SK-N-SH treated with all-trans-retinoic acid at 6 μM for 48 hours (cell line): ENCODE measurements at regions not wholly inside any gene's neighbourhood (a gene's known extent, or its start where the extent isn't known, plus 50 kb on each side); places are given as distances from the start of the nearest gene placed in this dataset.

Experiments used
- BACH2 ChIP-seq: fragments of 250-450 bp; sonication (Bioruptor Pico); IDR thresholded peaks from 2 replicates; pipeline ENCODE4 v1.9.0; 2021; ENCODE audit warnings: mild to moderate bottlenecking, borderline replicate concordance
- CSDC2 ChIP-seq: fragments of 250-450 bp; sonication (Bioruptor Pico); IDR thresholded peaks from 2 replicates; pipeline ENCODE4 v1.5.0; 2020; ENCODE audit warnings: mild to moderate bottlenecking, moderate library complexity
- ESRRG ChIP-seq: fragments of 250-450 bp; sonication (Bioruptor Pico); IDR thresholded peaks from 2 replicates; pipeline ENCODE4 v1.6.1; 2021; ENCODE audit warnings: mild to moderate bottlenecking
- ISL1 ChIP-seq: fragments of 250-450 bp; sonication (Bioruptor Pico); IDR thresholded peaks from 2 replicates; pipeline ENCODE4 v2.1.2; 2022; ENCODE audit warnings: mild to moderate bottlenecking, moderate library complexity
- OSR1 ChIP-seq: fragments of 250-450 bp; sonication (Bioruptor Pico); IDR thresholded peaks from 2 replicates; pipeline ENCODE4 v1.8.0; 2022; ENCODE audit warnings: moderate library complexity, mild to moderate bottlenecking, inconsistent platforms
- PATZ1 ChIP-seq: fragments of 250-450 bp; sonication (Bioruptor Pico); IDR thresholded peaks from 2 replicates; pipeline ENCODE4 v1.8.0; 2020; ENCODE audit warnings: mild to moderate bottlenecking, moderate library complexity, borderline replicate concordance
- RARB ChIP-seq: fragments of 250-450 bp; sonication (Bioruptor Pico); IDR thresholded peaks from 2 replicates; pipeline ENCODE4 v1.8.0; 2021; ENCODE audit warnings: mild to moderate bottlenecking, moderate library complexity
- SNAI2 ChIP-seq: fragments of 250-450 bp; sonication (Bioruptor Pico); IDR thresholded peaks from 2 replicates; pipeline ENCODE4 v1.5.0; 2020; ENCODE audit warnings: mild to moderate bottlenecking, moderate library complexity
- ZC3H10 ChIP-seq: fragments of 250-450 bp; sonication (Bioruptor Pico); IDR thresholded peaks from 2 replicates; pipeline ENCODE4 v1.5.1; 2021; ENCODE audit warnings: mild to moderate bottlenecking, moderate library complexity
- ZFP30 ChIP-seq: fragments of 450-650 bp; formaldehyde crosslinking; IDR thresholded peaks from 2 replicates; pipeline ENCODE4 v1.5.0; 2022; ENCODE audit warnings: mild to moderate bottlenecking, moderate library complexity
- ZNF565 ChIP-seq: fragments of 450-650 bp; formaldehyde crosslinking; conservative IDR thresholded peaks from 2 replicates; pipeline ENCODE4 v1.5.0; 2020; ENCODE audit warnings: low read depth, mild to moderate bottlenecking, moderate library complexity
- ZNF70 ChIP-seq: fragments of 450-650 bp; formaldehyde crosslinking; IDR thresholded peaks from 2 replicates; pipeline ENCODE4 v1.5.0; 2020; ENCODE audit warnings: mild to moderate bottlenecking, moderate library complexity
- TF ChIP-seq, protein P1 (sequence below): fragments of 250-450 bp; sonication (Bioruptor Pico); IDR thresholded peaks from 2 replicates; pipeline ENCODE4 v1.5.1; 2020; ENCODE audit warnings: low read depth, mild to moderate bottlenecking, moderate library complexity

DNA sequence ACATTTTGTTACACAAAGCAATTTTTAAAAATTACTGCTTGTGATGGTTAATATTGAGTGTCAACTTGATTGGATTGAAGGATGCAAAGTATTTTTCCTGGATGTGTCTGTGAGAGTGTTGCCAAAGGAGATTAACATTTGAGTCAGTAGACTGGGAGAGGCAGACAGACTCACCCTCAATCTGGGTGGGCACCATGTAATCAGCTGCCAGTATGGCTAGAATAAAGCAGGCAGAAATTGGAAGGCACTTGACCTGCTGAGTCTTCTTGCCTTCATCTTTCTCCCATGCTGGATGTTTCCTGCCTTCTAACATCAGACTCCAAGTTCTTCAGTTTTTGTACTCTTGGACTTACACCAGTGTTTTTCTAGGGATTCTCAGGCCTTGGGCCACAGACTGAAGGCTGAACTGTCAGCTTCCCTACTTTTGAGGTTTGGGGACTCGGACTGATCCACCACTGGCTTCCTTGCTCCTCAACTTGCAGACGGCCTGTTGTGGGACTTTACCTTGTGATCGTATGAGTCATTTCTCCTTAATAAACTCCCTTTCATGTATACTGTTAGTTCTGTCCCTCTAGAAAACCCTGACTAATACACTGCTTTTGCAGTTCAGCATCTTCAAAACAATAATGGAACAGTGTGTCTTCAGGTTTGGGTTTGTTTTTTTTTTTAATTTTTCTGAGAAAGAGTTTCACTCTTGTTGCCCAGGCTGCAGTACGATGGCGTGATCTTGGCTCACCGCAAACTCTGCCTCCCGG is 244.1 kb upstream of the SEMA3C start:
- no peak for TF ChIP-seq PATZ1
- no peak for TF ChIP-seq CSDC2 (CRISPR knock-in tag)
- no peak for TF ChIP-seq ZC3H10
- TF ChIP-seq ESRRG (CRISPR knock-in tag), result no peak
- no peak for TF ChIP-seq SNAI2 (CRISPR knock-in tag)
- TF ChIP-seq BACH2 (CRISPR knock-in tag), result no peak
- TF ChIP-seq, protein P1, sequence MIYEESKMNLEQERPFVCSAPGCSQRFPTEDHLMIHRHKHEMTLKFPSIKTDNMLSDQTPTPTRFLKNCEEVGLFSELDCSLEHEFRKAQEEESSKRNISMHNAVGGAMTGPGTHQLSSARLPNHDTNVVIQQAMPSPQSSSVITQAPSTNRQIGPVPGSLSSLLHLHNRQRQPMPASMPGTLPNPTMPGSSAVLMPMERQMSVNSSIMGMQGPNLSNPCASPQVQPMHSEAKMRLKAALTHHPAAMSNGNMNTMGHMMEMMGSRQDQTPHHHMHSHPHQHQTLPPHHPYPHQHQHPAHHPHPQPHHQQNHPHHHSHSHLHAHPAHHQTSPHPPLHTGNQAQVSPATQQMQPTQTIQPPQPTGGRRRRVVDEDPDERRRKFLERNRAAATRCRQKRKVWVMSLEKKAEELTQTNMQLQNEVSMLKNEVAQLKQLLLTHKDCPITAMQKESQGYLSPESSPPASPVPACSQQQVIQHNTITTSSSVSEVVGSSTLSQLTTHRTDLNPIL (CRISPR knock-in tag), result no peak
- no peak for TF ChIP-seq ISL1
- no peak for TF ChIP-seq ZFP30
- TF ChIP-seq ZNF70 (CRISPR knock-in tag), result no peak
- no peak for TF ChIP-seq OSR1
- TF ChIP-seq RARB (CRISPR knock-in tag), result no peak
- no peak for TF ChIP-seq ZNF565
